ENCODE measurements at regions not wholly inside any gene's neighbourhood (a gene's known extent, or its start where the extent isn't known, plus 50 kb on each side); places are given as distances from the start of the nearest gene placed in this dataset.

DNA sequence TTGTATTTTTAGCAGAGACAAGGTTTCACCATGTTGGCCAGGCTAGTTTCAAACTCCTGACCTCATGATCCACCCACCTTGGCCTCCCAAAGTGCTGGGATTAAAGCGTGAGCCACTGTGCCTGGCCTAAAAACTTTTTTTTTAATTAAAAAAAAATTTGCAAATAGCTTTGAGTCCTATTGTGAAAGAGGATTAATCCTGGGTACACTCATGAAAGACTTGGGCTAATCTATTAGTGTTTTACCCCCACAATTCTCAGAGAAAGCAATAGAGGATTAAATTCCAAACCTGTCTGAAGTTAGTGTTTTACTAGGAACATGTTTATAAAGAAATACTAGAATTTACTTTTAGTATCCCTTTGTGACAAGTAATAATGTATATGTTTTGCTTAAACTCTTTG lies 76.9 kb upstream of the ITGB1 start:
- TF ChIP-seq, protein P1, sequence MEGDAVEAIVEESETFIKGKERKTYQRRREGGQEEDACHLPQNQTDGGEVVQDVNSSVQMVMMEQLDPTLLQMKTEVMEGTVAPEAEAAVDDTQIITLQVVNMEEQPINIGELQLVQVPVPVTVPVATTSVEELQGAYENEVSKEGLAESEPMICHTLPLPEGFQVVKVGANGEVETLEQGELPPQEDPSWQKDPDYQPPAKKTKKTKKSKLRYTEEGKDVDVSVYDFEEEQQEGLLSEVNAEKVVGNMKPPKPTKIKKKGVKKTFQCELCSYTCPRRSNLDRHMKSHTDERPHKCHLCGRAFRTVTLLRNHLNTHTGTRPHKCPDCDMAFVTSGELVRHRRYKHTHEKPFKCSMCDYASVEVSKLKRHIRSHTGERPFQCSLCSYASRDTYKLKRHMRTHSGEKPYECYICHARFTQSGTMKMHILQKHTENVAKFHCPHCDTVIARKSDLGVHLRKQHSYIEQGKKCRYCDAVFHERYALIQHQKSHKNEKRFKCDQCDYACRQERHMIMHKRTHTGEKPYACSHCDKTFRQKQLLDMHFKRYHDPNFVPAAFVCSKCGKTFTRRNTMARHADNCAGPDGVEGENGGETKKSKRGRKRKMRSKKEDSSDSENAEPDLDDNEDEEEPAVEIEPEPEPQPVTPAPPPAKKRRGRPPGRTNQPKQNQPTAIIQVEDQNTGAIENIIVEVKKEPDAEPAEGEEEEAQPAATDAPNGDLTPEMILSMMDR (IDR thresholded peaks at IDR 0.05), result no peak
- no peak for TF ChIP-seq POLR2A (IDR thresholded peaks at IDR 0.05)
